PFSK-1 (cell line): ENCODE measurements at regions not wholly inside any gene's neighbourhood (a gene's known extent, or its start where the extent isn't known, plus 50 kb on each side); places are given as distances from the start of the nearest gene placed in this dataset.

ENCODE experiments used
- POLR2AphosphoS5 ChIP-seq: IDR thresholded peaks from 2 replicates; pipeline ENCODE4 v1.6.1; 2012; ENCODE audit warnings: low read depth, mild to moderate bottlenecking, control low read depth, low read length, moderate library complexity
- SIN3A ChIP-seq: IDR thresholded peaks from 2 replicates; pipeline ENCODE4 v1.6.1; 2012; ENCODE audit warnings: mild to moderate bottlenecking, low read length, moderate library complexity, borderline replicate concordance; ENCODE audit not compliant: insufficient read depth
- TAF1 ChIP-seq: IDR thresholded peaks from 2 replicates; pipeline ENCODE4 v1.6.1; 2012; ENCODE audit warnings: low read length, control low read depth, borderline replicate concordance; ENCODE audit not compliant: insufficient read depth
- TF ChIP-seq, protein P1 (sequence below), 2 experiments: IDR thresholded peaks; 2 replicates each; pipeline versions ENCODE4 v1.6.1 to v1.8.0; 2011 to 2012; ENCODE audit warnings: low read depth in 2 of 2, low read length in 2 of 2, control low read depth in 1 of 2, inconsistent platforms in 1 of 2, mild to moderate bottlenecking in 1 of 2, moderate library complexity in 1 of 2; ENCODE audit not compliant: insufficient read depth in 1 of 2

DNA sequence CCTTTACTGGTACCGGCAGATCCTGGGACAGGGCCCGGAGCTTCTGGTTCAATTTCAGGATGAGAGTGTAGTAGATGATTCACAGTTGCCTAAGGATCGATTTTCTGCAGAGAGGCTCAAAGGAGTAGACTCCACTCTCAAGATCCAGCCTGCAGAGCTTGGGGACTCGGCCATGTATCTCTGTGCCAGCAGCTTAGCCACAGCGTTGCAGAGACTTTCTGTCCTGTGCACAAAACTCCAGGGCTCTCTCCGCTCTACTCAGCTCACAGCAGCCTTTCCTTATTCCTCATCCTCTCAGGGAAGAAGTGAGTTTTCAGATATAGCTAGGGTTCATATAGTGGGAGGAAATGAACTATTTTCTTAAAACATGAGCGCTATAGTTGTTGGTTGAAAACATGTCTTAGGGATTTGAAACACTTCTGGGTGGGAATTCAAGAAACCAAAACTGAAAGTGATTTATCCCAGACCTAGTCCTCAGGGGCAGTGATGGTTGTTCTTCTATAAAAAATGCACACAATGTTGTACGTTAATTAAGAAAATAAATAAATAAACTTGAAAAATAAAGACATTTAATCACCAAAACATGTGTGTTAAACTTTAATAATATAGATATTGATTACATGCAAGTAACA lies 150.2 kb upstream of the PRSS58 start:
- no peak for TF ChIP-seq SIN3A
- no peak for TF ChIP-seq TAF1
- TF ChIP-seq POLR2AphosphoS5, result no peak
- TF ChIP-seq, protein P1, sequence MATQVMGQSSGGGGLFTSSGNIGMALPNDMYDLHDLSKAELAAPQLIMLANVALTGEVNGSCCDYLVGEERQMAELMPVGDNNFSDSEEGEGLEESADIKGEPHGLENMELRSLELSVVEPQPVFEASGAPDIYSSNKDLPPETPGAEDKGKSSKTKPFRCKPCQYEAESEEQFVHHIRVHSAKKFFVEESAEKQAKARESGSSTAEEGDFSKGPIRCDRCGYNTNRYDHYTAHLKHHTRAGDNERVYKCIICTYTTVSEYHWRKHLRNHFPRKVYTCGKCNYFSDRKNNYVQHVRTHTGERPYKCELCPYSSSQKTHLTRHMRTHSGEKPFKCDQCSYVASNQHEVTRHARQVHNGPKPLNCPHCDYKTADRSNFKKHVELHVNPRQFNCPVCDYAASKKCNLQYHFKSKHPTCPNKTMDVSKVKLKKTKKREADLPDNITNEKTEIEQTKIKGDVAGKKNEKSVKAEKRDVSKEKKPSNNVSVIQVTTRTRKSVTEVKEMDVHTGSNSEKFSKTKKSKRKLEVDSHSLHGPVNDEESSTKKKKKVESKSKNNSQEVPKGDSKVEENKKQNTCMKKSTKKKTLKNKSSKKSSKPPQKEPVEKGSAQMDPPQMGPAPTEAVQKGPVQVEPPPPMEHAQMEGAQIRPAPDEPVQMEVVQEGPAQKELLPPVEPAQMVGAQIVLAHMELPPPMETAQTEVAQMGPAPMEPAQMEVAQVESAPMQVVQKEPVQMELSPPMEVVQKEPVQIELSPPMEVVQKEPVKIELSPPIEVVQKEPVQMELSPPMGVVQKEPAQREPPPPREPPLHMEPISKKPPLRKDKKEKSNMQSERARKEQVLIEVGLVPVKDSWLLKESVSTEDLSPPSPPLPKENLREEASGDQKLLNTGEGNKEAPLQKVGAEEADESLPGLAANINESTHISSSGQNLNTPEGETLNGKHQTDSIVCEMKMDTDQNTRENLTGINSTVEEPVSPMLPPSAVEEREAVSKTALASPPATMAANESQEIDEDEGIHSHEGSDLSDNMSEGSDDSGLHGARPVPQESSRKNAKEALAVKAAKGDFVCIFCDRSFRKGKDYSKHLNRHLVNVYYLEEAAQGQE (IDR thresholded peaks at IDR 0.05; ENCODE audit: insufficient read depth in 1 of 2, low read depth in 2 of 2, low read length in 2 of 2), result no peak
